ENCODE measurements at regions not wholly inside any gene's neighbourhood (a gene's known extent, or its start where the extent isn't known, plus 50 kb on each side); places are given as distances from the start of the nearest gene placed in this dataset.

DNA sequence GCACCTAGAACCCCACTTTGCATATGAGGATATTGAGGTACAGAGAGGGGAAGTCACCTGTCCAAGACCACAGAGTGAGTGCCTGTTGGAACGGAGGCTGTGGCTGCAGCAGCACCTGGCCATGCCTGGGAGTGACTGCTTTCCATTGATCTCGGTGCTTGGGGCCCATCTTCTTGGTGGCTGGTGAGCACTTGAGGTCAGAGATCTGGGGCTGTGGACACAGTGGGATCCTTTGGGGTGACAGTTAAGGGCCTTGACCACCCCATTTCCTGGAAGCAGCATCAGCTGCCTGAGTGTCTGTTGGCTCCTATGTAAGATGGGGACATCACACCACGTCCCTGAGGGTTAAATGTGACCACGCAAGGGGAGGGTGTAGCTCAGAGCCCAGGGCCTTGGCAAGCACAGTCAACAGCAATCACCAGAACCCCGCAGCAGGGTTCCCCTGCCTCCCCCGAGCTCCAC is 111.7 kb downstream of the IRF8 start:
- 84% methylated on average over 6 of the region's 6 CpGs for WGBS
- TF ChIP-seq POLR2AphosphoS5 (IDR thresholded peaks at IDR 0.05) (no peak), POLR2A (IDR thresholded peaks at IDR 0.05) (no peak)
- H3K36me3 ChIP-seq: no peaks in the 10 kb centered on the region

DNA sequence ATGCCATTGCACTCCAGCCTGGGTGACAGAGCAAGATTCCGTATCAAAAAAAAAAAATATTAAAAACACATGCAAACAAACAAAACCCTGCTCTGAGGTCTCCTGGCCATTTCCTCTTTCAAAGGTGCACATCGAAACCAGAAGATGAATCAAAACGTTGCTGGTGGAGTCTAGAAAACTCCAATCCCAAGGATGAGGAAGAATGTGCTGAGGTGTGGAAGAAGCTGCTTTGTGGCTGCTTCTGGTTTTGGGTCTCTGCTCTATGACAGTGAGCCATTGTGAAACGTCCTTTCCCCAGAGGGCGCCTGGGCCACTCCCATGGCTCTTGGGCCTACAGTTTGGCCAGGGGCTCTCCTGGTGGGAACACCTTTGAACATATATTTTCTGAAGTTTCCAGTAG is 112.6 kb downstream of the IRF8 start:
- intact Hi-C loops (cut with DNase I): no loop called here
- no peak for DNase-seq (ENCODE audit: low spot score)

More for the DNA sequence above, 111.7 kb downstream of the IRF8 start:
- no peak overlapping the region for H3K4me3 ChIP-seq
- H3K9me3 ChIP-seq: no peaks in the 10 kb centered on the region
- no peaks in the 10 kb centered on the region for H3K4me1 ChIP-seq (replicated peaks)
- intact Hi-C loops (cut with DNase I): no loop called here
- H3K27ac ChIP-seq: no peak overlapping the region
- DNase-seq (ENCODE audit: low spot score): no peak
- H3K27me3 ChIP-seq (replicated peaks; ENCODE audit: insufficient read depth): no peaks in the 10 kb centered on the region

DNA sequence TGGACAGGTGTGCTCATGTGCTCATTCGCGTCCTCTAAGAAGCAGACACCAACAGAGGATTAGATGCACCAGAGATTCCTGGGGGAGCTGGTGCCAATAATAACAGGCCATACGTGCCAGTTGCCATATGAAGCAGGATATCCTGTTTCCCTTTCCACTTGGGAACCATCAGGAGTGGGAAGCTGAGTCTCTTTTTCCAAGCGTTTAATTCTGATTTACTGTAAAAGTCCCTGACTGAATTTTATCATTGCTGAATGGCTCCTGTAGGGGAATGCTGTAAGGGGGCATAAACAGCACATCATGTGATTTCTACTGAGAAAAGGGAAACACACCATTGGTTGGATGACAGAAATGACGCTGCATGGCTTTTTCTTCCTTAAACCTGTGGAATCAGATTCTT is 113.3 kb downstream of the IRF8 start:
- H3K27ac ChIP-seq: no peak overlapping the region
- H3K36me3 ChIP-seq: no peaks in the 10 kb centered on the region
- WGBS: 78% methylated on average over 5 of the region's 5 CpGs
- intact Hi-C loops (cut with DNase I): no loop called here
- no peaks in the 10 kb centered on the region for H3K9me3 ChIP-seq
- H3K4me3 ChIP-seq: no peak overlapping the region
- no peaks in the 10 kb centered on the region for H3K27me3 ChIP-seq (replicated peaks; ENCODE audit: insufficient read depth)
- TF ChIP-seq, protein P1, sequence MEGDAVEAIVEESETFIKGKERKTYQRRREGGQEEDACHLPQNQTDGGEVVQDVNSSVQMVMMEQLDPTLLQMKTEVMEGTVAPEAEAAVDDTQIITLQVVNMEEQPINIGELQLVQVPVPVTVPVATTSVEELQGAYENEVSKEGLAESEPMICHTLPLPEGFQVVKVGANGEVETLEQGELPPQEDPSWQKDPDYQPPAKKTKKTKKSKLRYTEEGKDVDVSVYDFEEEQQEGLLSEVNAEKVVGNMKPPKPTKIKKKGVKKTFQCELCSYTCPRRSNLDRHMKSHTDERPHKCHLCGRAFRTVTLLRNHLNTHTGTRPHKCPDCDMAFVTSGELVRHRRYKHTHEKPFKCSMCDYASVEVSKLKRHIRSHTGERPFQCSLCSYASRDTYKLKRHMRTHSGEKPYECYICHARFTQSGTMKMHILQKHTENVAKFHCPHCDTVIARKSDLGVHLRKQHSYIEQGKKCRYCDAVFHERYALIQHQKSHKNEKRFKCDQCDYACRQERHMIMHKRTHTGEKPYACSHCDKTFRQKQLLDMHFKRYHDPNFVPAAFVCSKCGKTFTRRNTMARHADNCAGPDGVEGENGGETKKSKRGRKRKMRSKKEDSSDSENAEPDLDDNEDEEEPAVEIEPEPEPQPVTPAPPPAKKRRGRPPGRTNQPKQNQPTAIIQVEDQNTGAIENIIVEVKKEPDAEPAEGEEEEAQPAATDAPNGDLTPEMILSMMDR (IDR thresholded peaks at IDR 0.05): no peak
- no peak for TF ChIP-seq POLR2A (IDR thresholded peaks at IDR 0.05)
- TF ChIP-seq POLR2AphosphoS5 (IDR thresholded peaks at IDR 0.05): no peak
- no peak for DNase-seq (ENCODE audit: low spot score)
- no peaks in the 10 kb centered on the region for H3K4me1 ChIP-seq (replicated peaks)

More for the DNA sequence above, 112.6 kb downstream of the IRF8 start:
- Histone ChIP-seq H3K27me3 (replicated peaks; ENCODE audit: insufficient read depth) (no peaks in the 10 kb centered on the region), H3K9me3 (no peaks in the 10 kb centered on the region), H3K4me3 (no peak overlapping the region), H3K4me1 (replicated peaks) (no peaks in the 10 kb centered on the region), H3K36me3 (no peaks in the 10 kb centered on the region), H3K27ac (no peak overlapping the region)
- WGBS: 77% methylated on average over 5 of the region's 5 CpGs
- TF ChIP-seq POLR2AphosphoS5 (IDR thresholded peaks at IDR 0.05) (no peak), POLR2A (IDR thresholded peaks at IDR 0.05) (no peak)
- TF ChIP-seq, protein P1 (IDR thresholded peaks at IDR 0.05): no peak

DNA sequence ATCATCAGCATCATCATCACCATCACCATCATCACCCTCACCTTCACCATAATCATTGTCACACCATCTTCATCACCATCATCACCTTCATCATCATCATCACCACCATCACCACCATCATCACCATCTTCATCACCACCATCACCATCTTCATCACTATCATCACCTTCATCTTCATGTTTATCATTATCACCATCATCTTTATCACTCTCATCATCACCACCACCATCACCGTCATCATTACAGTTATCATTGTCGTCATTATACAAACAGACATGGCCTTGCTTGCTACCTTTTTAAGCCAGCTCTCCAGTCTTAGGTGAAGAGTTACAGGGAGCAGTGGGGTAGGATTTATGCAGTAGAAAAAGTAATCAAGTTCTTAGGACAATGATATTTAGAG is 114.9 kb downstream of the IRF8 start:
- WGBS: 92% methylated on average over 2 of the region's 2 CpGs
- intact Hi-C loops (cut with DNase I): loop anchor here (2.0 kb wide), 1 partner anchor 193 kb away; no protein-coding TSS in a partner anchor
- no peaks in the 10 kb centered on the region for H3K4me1 ChIP-seq (replicated peaks)
- TF ChIP-seq POLR2AphosphoS5 (IDR thresholded peaks at IDR 0.05) (no peak), POLR2A (IDR thresholded peaks at IDR 0.05) (no peak)
- TF ChIP-seq, protein P1 (IDR thresholded peaks at IDR 0.05): no peak
- no peaks in the 10 kb centered on the region for H3K36me3 ChIP-seq
- no peak for DNase-seq (ENCODE audit: low spot score)
- no peak overlapping the region for H3K27ac ChIP-seq
- no peak overlapping the region for H3K4me3 ChIP-seq
- H3K9me3 ChIP-seq: no peaks in the 10 kb centered on the region
- no peaks in the 10 kb centered on the region for H3K27me3 ChIP-seq (replicated peaks; ENCODE audit: insufficient read depth)

DNA sequence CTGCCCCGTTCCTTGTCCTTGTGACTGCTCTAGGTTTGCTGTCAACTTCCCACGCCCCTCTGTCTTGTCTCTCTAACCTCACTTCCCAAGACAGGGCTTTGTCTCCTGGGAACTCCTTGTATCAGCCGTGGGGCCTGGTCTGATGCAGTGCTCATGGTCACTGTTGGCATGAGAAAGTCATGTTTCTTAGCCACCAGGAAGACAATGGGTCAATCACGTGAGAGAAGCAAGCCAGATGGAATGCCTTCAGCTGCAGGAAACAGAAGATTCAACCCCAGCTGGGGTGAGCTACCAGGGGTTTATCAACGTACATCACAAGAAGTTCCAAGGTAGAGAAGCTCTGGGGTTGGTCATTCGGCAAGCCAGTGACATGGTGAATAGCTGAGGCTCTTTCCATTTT is 116.6 kb downstream of the IRF8 start:
- no peak overlapping the region for H3K27ac ChIP-seq
- intact Hi-C loops (cut with DNase I): loop anchor here (2.0 kb wide), 2 partner anchors 195 to 503 kb away; no protein-coding TSS in a partner anchor
- no peaks in the 10 kb centered on the region for H3K4me1 ChIP-seq (replicated peaks)
- no peaks in the 10 kb centered on the region for H3K9me3 ChIP-seq
- H3K27me3 ChIP-seq (replicated peaks; ENCODE audit: insufficient read depth): no peaks in the 10 kb centered on the region
- 87% methylated on average over 6 of the region's 6 CpGs for WGBS
- DNase-seq (ENCODE audit: low spot score): no peak
- no peak overlapping the region for H3K4me3 ChIP-seq
- TF ChIP-seq POLR2AphosphoS5 (IDR thresholded peaks at IDR 0.05): no peak
- no peaks in the 10 kb centered on the region for H3K36me3 ChIP-seq

DNA sequence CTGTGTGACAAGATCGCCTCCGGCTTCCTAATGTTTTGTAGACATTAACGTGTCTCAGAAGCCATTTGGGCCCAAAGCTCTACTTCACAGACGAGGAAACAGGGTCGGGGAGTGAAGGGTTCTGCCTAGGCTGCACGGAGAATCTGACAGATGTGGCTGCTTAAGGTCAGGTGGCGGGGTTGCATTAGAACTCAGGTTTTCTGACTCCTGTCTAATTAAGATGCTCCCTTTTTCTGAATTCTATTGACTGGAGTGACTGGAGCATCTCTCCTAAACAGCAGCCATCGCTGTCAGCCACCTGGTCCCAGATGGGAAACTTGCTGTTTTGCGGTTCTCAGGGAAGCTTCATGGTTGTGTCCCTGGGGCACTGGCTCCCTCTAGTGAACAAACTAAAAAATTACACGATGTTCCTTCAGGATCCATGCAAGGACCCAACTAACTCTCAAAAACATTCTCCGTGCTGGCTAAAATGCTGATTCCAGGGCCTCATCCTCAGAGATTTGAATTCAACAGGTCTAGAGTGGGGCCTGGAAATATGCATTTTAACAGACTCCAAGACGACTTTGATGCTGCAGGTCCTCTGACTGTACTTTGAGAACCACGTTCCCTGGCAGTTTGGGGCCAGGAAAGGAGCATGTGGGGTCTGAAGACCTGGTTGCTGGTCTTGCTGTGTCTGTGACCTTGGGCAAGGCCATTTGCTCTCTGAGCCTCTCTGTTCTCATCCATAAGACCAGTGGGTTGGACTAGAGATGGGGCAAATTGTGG is 117.4 kb downstream of the IRF8 start:
- Histone ChIP-seq H3K36me3 (no peaks in the 10 kb centered on the region), H3K27ac (no peak overlapping the region), H3K27me3 (replicated peaks; ENCODE audit: insufficient read depth) (no peaks in the 10 kb centered on the region), H3K4me1 (replicated peaks) (no peaks in the 10 kb centered on the region), H3K9me3 (no peaks in the 10 kb centered on the region), H3K4me3 (no peak overlapping the region)
- TF ChIP-seq, protein P1 (IDR thresholded peaks at IDR 0.05): peak; percentile 17 to 73 (median 71)
- no peak for TF ChIP-seq POLR2A (IDR thresholded peaks at IDR 0.05)
- WGBS: 49% methylated on average over 13 of the region's 13 CpGs
- intact Hi-C loops (cut with DNase I): loop anchor here (2.0 kb wide), 1 partner anchor 502 kb away; no protein-coding TSS in a partner anchor
- peak; percentile 20 for DNase-seq (ENCODE audit: low spot score)
